NCI-H774 (cell line): ENCODE measurements at regions not wholly inside any gene's neighbourhood (a gene's known extent, or its start where the extent isn't known, plus 50 kb on each side); places are given as distances from the start of the nearest gene placed in this dataset.
"Not testable (repeated sequence)": the region's sequence is repeated elsewhere in the genome, so short reads cannot be mapped to it uniquely, and the experiment has no call there.

Experiments used
- DNase-seq: peaks from one replicate; lab custom pipeline; 2025; lab: John Stamatoyannopoulos, UW

DNA sequence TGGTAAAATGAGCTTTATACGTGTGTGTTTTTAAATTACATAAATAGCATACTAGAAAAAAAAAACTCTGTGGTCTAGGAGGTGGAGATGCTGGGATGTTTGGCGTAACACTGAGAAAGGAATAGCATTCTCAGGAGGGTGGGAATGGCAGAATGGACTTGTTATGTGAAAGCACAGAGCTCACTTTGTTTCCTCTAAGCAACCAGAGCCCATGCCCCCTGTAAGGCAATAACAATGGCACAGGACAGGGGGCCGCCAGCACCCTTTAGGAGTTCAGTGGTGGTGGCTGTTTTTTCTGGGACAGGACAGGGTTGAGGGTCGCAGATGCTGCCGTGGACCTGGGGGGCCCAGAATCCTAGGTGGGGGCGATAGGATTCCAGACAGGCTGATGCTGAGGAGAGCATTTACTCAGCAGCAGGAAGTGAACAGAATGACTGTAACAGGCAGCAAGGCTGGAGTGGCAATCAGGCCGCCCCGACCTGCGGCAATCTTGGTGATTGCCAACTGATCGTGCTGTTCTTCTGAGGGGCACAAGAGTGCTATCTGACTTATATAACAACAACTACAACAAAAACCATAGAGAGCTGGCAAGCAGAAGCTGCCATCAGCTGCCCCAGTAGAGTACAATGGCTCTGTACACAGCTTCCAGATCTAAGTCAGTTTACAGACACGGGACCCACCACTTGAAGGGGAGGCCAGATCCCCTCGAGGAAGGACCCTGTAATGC lies 160.4 kb downstream of the UACA start:
- DNase-seq: no peak

DNA sequence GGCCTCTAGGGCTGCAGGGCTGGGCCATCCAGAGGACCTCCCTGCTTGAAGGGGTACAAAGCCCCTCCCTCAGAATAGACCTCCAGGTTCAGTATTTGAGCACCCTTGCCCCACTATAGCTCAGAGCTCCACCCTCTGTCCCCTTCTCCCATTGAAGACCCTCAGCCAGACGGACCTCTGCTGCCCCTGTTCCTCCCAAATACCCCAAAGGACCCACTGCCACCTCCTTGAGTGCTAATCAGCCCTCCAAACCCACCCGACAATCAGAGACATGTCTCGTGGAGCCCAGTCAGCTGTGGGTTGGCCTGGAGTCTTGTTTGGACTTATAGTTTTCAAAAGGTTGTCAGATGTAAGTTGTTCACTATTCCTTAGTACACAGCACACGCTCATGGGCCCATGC lies 161.1 kb downstream of the UACA start:
- DNase-seq: no peak

DNA sequence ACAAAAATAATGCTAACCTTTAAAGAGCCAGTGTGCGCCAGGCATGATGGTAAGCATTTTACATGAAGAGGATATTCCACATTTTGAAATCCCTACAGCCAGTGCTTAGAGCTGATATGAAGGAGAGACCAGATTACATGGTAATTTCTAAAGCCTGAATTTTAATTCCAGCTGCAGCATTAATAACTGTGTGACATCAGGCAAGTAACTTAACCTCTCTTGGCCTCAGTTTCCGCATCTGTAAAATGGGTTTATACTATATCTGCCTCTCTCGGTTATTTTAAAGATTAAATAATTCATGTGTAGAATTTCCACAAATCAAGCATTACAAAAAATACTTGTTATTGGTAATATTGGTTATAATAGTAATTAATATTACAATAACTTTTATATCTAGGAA lies 165.4 kb downstream of the UACA start:
- DNase-seq: no peak

DNA sequence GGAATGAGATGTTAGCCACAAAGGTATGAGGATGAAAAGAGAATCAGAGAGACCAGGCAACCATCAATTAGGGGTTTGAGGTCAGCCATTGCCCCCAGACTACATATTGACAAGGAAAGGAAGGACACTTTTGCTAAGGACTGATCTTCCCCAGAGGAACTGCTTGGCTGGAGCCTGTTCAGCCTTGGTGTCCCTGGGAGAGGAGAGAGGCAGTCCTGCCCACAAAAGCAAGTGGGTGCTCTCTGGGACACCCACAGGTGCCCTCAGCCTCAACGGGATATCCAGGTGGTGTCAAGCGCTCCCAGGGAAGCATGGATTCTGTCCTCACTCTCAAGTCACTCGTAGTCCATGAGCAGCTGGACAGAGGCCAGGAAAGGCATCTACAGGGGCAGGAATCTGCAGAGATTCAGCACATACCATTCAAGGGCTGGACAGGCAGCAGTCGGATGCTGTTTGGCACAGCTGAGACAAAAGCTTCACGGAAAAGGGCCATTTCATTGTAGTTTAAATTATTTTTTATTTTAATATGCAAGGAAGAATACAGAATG lies 166.2 kb downstream of the UACA start:
- no peak for DNase-seq

DNA sequence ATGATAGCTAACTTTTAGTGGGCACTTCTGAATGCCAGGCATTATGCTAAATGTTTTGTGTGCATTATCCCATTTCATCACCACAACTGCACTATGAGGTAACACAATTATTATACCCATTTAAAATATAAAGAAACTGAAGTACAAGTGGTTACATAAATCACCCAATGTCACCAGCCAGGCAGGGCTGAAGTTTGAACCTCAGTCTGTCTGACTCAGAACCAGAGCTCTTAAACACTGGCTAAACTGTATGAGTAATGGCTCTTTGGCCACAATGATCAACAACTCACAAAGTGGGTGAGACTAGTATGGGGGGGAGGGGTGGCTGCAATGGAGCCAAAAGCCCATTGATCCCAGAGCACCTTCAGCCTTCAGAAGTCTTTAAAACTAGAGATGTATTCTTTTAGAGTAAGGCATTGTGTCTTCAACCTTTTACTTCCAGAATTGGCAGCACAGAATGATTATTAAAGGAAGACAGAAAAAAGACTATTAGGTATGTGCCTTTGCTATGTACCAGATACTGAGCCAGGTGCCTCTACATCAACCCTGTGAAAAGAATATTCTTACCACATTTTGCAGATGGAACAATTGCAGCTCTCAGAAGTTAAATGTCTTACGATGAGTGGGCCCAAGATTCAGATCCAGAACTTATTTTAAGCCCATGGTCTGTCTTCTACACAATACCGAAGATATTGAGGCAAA lies 166.9 kb downstream of the UACA start:
- no peak for DNase-seq

DNA sequence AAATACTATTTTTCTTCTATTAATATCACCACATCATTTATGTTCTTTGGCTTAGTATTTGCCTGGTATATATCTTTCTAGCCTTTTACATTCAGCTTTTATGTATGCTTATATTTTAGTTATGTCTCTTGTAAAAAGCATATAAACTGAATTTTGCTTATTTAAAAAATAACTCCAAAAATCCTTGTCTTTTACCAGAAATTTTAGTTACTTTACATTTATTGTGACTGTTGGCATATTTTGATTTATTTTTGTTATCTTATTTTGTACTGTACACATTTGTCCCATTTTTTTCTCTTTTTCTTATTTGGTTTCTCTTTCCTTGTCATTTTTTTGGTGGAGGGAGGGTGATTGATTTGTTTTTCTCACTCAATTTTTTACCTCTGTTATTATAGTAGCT lies 169.6 kb downstream of the UACA start:
- DNase-seq: no peak

DNA sequence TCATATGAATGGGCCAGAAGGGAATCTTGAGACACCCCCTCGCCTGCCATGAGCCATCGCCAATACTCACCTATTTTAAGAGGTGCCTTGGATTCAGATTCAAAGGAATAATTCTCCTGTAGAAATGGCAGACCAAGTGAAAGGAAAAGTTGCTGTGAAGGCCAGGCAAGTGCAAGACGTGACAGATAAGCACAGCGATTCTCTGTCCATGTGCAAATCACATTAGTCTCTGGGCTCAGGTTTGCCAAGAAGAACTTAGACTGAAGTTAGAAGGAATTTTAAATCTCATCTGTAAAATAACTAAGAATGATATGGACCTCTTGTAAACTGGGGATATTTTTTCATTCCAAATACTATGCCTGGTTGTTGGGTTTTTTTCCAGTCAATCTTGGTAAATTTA lies 173.6 kb downstream of the UACA start:
- DNase-seq: no peak

DNA sequence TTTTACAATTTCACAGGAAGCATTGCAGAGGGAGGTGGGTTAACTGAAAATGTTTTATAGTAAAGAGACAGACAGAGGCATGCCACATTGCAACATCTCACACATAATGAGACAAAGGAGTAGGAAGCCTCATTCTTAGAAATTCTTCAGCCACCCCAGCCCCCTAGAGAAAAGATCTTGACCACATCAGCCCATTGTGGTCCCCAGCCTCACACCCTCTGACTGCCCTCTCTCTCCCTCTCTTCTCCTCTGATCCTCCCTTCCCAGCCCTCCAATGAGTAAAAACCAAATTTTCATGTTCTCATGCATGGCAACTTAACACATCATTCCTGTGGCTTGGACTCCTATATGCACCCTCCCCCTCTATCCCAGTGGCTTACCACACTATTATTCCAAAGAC lies 174.1 kb downstream of the UACA start:
- DNase-seq: no peak

DNA sequence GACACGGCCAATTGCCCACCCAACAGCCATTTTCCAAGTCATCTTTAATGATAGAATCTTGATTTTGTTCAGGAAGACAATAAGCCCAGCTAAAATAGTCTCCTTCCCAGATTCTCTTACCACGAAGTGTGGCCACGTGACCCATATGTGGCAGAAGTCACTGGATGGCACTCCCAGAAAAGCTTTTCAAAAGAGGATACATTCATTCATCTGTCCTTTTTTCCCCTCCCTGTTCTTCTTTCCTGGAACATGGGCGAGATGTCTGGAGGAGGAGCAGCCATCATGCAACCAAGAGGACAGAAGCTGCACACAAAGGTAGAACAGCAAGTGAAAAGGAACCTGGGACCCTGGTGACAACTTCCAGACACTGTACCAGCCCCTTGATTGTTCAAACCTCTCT lies 174.7 kb downstream of the UACA start:
- DNase-seq: no peak

DNA sequence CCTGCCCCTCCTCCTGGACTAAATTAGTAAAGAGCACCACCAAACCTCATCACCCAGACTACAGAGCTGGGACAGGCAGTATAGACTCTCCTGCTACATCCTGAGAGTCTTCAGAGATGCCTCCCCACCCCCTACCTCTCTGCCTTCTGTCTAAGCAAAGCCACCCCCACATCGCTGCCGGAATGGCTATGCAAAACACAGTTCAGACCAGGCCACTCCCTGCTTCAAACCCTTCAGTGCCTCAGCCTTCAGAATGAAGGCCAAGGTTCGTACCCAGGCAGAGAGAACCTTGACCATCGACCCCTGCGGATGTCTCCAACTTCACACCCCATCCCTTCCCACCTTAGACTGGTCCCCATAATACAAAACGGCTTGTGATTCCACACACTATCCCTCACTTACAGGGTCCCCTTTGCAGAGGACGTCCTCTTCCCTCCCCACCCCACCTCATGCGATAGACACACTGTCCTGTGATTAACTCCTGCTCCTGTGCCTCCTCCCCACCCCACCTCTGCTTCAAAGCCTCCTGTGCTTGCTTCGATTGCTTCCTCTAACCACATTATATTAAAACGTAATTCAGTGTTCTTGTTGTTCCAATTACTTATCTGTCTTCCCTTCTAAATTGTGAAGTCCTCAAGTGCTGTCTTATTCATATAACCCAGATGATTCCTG lies 175.3 kb downstream of the UACA start:
- no peak for DNase-seq

DNA sequence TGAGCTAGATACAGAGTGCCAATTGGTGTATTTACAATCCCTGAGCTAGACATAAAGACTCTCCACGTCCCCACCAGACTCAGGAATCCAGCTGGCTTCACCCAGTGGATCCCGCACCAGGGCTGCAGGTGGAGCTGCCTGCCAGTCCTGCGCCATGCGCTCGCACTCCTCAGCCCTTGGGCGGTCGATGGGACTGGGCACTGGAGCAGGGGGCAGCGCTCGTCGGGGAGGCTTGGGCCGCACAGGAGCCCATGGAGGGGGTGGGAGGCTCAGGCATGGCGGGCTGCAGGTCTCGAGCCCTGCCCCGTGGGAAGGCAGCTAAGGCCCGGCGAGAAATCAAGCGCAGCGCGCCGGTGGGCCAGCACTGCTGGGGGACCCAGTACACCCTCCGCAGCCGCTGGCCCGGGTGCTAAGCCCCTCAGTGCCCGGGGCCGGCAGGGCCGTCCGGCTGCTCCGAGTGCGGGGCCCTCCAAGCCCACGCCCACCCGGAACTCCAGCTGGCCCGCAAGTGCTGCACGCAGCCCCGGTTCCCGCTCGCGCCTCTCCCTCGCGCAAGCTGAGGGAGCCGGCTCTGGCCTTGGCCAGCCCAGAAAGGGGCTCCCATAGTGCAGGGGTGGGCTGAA lies 176.2 kb downstream of the UACA start:
- not testable (repeated sequence) for DNase-seq

DNA sequence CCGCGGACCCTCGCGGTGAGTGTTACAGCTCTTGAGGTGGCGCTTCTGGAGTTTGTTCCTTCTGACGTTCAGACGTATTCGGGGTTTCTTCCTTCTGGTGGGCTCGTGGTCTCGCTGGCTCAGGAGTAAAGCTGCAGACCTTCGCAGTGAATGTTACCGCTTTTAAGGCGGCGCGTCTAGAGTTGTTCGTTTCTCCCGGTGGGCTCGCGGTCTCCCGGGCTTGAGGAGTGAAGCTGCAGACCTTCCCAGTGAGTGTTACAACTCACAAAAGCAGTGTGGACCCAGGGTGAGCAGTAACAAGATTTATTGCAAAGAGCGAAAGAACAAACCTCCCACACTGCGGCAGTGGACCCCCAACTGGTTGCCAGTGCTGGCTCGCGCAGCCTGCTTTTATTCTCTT lies 177.1 kb downstream of the UACA start:
- no peak for DNase-seq

DNA sequence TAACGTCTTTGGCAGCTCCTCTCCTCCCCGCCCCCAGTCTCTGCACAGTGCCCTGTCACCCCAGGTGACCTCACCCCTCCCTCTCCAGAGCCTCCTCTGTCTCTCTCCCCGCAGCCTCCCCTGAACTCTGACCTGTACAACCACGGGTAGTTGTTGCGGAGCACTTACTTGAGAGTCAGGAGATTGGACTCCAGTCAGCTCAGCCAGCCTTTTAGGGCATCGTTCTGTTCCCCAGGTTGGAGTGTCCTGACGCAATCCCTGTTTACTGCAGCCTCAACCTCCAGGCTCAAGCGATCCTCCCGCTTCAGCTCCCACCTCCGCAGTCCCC lies 177.7 kb downstream of the UACA start:
- DNase-seq: no peak

DNA sequence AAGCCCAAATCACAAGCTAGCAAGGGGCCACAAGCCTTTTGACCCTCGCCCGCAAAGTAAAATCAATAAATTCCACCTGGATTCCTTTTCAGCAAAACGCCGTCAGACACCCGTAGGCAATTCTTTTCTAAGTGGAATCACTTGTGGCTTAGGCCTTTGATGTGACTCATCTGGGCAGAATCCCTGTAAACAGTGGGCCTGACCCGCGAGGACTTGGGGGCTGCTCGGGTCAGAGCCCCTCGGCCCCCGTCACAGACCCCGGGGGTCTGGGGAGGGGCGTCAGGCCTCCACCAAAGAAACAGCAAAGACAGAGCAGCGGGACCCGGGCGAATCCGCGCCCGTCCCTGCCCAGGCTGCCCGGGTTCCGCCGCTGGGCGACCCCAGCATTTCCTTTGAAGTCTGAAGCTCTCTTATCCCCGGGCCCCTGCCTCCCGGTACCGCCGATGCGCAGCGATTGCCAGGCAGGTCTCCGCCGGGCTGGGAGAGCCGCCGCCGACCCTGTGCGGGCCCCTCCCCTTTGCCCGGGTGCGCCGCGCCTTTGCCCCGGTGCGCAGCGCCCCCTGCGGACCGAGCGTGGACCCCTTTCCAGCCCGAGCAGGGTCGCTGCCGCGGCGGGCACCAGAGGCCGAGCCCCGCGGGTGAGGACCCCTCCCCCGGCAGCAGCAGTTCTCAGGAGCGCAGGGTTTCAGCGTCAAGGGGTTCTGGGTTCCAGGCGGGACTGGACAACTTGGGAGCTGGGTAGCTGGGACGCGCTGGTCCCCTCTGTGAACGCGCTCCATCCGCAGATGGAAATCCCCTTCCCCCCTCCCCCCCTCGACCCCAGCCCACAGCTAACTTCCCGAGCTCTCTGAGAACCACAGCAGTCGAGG lies 178.3 kb downstream of the UACA start:
- DNase-seq: no peak

DNA sequence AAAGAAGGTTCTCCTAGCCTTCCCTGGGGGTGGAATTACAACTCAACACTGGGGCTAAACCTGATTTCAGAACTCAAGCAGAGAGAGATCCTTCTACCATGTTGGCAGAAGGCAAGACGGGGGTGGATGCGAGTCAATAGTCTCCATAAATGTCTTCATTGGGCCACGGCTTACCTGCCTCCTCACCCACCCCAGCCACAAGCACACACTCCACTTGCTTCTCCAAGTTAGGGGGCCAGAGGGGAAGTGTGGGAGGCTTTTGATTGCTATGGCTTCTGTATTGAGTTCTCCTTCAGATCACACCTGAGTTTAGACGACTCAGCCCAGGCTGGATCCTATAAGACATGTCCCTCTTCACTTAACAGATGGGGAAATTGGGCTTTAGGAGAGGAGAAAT lies 178.9 kb downstream of the UACA start:
- no peak for DNase-seq

DNA sequence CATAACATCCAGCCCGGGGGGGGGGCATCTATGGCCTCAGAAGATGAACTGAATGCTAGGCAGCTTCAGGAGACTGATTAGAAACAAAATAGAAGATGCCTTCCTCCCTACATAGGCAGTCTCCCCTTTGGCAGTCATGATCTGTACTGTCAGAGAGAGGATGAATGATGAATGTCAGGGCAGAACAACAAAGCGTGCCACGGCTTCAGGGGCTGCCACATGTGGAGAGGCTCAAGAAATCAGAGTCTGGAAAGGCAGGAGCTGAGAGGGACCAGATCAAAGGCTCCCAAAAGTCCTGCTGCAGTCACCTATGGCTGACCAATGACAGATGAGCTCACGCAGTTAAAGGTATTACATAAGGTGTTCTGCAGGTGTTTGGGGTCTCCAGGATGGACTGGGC lies 180.4 kb downstream of the UACA start:
- no peak for DNase-seq

DNA sequence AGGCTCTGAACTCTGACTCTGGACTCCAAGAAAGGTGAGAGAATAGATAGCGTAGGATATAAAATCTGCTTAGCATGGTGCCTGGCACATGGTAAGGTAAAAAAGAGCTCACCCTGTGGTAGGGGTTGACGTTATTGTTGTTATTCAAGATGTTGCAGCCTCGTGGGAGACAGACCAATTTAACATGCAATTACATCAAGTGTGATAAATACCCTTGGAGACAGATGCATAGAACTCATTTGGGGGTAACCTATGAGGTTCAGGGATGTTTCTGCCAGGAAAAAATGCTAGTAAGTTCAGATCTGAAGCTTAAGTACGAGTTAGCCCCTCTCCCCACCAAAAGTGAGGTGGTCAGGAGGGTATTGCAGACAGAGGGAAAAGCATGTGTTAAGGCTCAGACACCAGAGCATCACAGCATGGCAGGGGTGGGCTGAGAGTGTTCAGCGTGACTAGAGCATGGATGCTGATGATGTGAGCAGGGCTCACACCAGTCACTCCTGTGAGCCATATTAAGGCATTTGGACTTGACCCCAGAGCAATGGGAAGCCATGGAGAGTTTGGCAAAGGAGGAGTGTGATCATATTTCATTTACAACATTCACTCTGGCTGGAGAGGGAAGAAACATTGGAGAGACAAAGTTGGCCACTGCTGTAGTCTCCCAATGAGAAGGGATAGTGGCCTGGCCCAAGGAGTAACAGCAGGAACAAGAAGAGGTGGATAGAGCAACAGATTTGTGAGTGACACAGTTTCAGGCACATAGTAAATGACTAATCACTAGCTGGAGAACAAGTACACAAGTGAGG lies 181.0 kb downstream of the UACA start:
- no peak for DNase-seq

DNA sequence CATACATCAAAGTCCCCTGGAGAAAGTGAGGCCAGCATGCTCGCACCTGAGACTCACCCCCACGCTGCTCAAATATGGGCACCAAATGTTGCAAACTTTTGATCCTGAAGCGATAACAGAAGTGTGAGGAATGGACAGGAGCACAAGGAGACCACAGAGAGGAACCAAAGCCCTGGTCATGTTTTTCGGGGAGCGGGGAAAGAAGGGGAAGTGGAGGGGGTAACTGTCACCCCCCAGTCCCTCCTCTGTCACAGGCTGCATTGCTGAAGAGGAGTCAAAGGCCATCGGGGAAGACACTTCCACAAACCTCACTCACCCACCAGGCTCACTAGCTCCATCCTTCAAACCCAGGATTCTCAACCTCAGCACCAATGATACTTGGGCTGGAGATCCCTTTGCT lies 182.4 kb downstream of the UACA start:
- DNase-seq: no peak

DNA sequence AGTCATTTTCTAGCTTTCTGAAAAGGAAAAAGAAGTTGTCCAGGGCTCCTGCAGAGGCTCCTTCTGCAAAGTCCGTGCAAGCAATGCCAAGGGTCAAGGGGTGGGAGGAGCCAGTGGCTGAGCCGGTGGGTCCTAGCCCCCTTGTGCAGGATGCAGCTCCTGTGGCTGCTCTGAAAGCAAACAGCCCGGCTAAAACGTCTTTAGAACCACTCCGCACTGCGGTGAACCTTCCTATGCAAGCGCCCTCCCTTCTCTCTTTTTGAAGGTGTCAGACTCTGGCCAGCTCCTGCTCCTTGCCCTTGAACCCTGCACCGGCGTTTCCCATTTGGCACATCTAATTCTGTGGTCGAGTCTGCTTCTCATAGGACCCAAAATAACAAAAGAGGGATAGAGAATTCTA lies 183.1 kb downstream of the UACA start:
- no peak for DNase-seq

DNA sequence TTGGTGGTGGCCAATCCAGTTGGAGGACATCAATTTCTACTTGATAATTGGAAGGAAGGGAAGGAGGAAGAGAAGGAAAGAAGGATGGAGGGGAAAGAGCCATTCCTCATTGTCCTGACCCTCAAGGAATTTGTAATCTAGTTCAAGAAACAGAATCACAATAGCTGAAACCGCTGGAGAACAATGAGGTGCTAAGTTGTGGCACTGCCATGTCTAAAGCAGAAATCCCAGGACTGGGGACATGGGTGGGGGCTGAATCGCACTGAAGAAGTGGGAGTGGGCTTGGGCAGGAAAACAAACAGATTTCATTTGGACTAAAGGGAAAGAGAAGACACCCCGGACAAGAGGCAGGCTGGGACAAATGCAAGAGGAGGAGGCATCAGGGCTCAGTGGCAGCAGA lies 183.6 kb downstream of the UACA start:
- DNase-seq: no peak

DNA sequence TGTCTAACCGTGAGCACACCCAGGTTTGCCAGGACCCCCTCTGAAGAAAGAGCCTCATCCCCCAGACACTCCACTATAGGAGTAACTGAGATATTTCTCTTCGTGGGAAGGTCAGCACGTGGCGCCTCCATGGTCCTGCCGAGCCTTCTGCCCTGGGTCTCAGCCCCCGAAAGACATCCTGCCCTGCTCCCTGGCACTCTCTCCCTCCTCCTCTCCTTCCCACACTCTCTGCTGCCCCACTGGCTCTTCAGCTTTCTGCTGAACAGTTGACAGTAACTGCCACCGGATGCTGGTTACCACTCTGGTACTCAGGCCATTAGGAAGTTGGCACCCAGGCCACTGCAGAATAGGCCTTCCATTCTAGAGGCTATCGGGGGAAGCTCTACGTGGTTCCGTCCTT lies 185.2 kb downstream of the UACA start:
- no peak for DNase-seq
